ENCODE measurements at regions not wholly inside any gene's neighbourhood (a gene's known extent, or its start where the extent isn't known, plus 50 kb on each side); places are given as distances from the start of the nearest gene placed in this dataset.
A peak's percentile ranks its signal among the peaks of the same experiment; 100 is the strongest.

DNA sequence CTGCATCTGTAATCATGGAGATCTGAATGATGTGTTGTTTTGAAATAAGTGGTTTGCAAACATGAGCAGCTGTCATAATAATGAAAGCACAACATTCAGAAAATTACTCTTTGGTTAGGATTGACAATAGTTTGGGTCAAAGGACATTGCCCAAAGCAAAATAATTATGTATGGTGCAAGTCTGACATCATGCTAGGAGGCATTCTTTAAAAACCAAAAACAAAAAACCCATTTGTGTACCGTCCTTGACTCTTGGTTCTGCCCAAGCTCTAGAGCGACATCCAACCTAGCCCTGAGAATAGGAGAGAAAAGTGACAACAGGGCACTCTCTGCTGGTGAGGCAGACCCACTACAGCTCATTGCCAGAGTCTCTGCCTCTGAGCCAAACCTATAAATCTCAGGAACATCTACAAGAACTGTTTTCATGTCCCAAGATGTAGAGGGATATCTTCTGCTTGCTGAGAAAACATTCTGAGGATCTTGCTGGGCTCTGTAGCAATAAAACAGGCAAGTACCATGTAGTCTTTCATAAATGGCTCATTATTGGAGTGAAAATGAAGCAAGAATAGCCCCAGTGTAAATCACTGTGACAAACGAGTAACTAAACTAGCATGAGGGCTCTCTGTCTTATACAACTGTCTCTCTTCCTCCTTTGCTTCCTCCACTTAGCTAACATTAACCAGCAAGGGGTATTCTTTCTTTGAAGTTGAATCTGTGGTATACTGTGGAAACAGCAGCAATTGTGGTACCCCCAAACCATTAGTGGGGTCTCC is 266.8 kb upstream of the CXCR4 start:
- Mint-ChIP-seq H3K27me3 (ENCODE audit: low read depth) (peaks cover 3% of the 10 kb centered on the region), H3K4me1 (peaks cover 6 to 7% of the 10 kb centered on the region in 2 experiments; a peak in 3 of 4 replicates), H3K4me3 (no peak overlapping the region), H3K36me3 (ENCODE audit: insufficient read depth in 1 of 3, low read depth in 3 of 3) (no peaks in the 10 kb centered on the region), H3K9me3 (no peaks in the 10 kb centered on the region; a peak in 1 of 5 replicates), H3K27ac (no peak overlapping the region)
- Histone ChIP-seq H2AK5ac (ENCODE audit: insufficient read length, low read length) (no peak overlapping the region), H2BK15ac (ENCODE audit: low read depth, low read length) (no peak overlapping the region), H3K79me1 (ENCODE audit: insufficient read depth, low read depth, low read length, poor library complexity, severe bottlenecking) (no peaks in the 10 kb centered on the region), H2BK5ac (ENCODE audit: insufficient read length, low read length) (no peak overlapping the region), H3K4me1 (ENCODE audit: insufficient read depth, low read length) (no peaks in the 10 kb centered on the region), H2AFZ (ENCODE audit: low read length) (no peak overlapping the region), H3K27me3 (ENCODE audit: insufficient read depth, low read length) (no peaks in the 10 kb centered on the region), H2BK120ac (ENCODE audit: low read depth, low read length, poor library complexity, severe bottlenecking) (no peak overlapping the region), H3K9me3 (ENCODE audit: control insufficient read depth, low read depth, low read length) (no peaks in the 10 kb centered on the region), H2BK20ac (ENCODE audit: low read depth, low read length, poor library complexity, severe bottlenecking) (no peak overlapping the region), H3K79me2 (ENCODE audit: insufficient read depth, low read length) (no peaks in the 10 kb centered on the region), H3T11ph (ENCODE audit: low read length) (no peak overlapping the region), H3K14ac (ENCODE audit: insufficient read depth, low read length) (no peak overlapping the region), H3K4me2 (ENCODE audit: insufficient read depth, insufficient read length, low read length) (no peak overlapping the region), H3K27ac (ENCODE audit: insufficient read length, low read depth, low read length) (no peak overlapping the region), H3K23me2 (ENCODE audit: insufficient read length, low read depth, low read length, poor library complexity, severe bottlenecking) (no peaks in the 10 kb centered on the region), H3K4ac (ENCODE audit: low read depth, low read length) (no peak overlapping the region), H4K5ac (ENCODE audit: insufficient read length, low read depth, low read length) (no peak overlapping the region), H4K8ac (replicated peaks; ENCODE audit: insufficient read length, low read depth, low read length) (no peak overlapping the region), H4K20me1 (ENCODE audit: control insufficient read depth, insufficient read depth, insufficient read length) (no peaks in the 10 kb centered on the region), H3K9ac (ENCODE audit: extremely low read depth, insufficient read length, low read length) (no peak overlapping the region), H2BK12ac (ENCODE audit: insufficient read length, low read depth, low read length) (no peak overlapping the region), H4K91ac (ENCODE audit: insufficient read length, low read depth, low read length) (no peak overlapping the region), H3K56ac (ENCODE audit: insufficient read length, low read depth, low read length) (no peak overlapping the region), H3K23ac (ENCODE audit: insufficient read length, low read depth, low read length) (no peak overlapping the region), H3K18ac (ENCODE audit: insufficient read length, low read depth, low read length) (no peak overlapping the region)
- TF ChIP-seq CTCF (conservative IDR thresholded peaks at IDR 0.05) = peak; percentile 81
- DNase-seq = peak; percentile 39
- WGBS (ENCODE audit: extremely low coverage, insufficient read length, low lambda C conversion rate) = no CpG with 5 or more reads among the region's 3 CpGs
